ENCODE measurements at regions not wholly inside any gene's neighbourhood (a gene's known extent, or its start where the extent isn't known, plus 50 kb on each side); places are given as distances from the start of the nearest gene placed in this dataset.

GRCh38 chr7:354597-355470, 64.9 kb downstream of the FOXL3 start:
- TF ChIP-seq CTCF (conservative IDR thresholded peaks at IDR 0.05 in 1 of 2, IDR thresholded peaks at IDR 0.05 in 1 of 2; ENCODE audit: extremely low read depth in 1 of 2, insufficient read depth in 1 of 2, low read depth in 1 of 2, low read length in 2 of 2), result no peak
- TF ChIP-seq EZH2 (IDR thresholded peaks at IDR 0.05; ENCODE audit: borderline replicate concordance, low read length), result no peak

Data from mammary epithelial cell (primary cell).